Lower lobe of right lung (tissue), 2 donors: ENCODE measurements at regions not wholly inside any gene's neighbourhood (a gene's known extent, or its start where the extent isn't known, plus 50 kb on each side); places are given as distances from the start of the nearest gene placed in this dataset.

Experiments used
- ATAC-seq, 2 donors: fragments of 200-7000 bp; cut with Tn5 transposase; one replicate each; pipeline ENCODE4 v1.9.1; 2020 to 2022; ENCODE audit warnings: mild to moderate bottlenecking in 2 of 2, moderate library complexity in 2 of 2
- DNase-seq: peaks from one replicate; pipeline ENCODE4 v3.0.0-alpha.2; 2020
- H3K27ac ChIP-seq: fragments of 200-600 bp; one replicate; pipeline ENCODE4 v1.8.0; 2022
- H3K27me3 ChIP-seq: fragments of 200-600 bp; one replicate; pipeline ENCODE4 v1.8.0; 2022; ENCODE audit warnings: low read depth
- H3K36me3 ChIP-seq: fragments of 200-600 bp; one replicate; pipeline ENCODE4 v1.8.0; 2022; ENCODE audit warnings: mild to moderate bottlenecking
- H3K4me1 ChIP-seq: fragments of 200-600 bp; one replicate; pipeline ENCODE4 v1.8.0; 2022
- H3K4me3 ChIP-seq: fragments of 200-600 bp; one replicate; pipeline ENCODE4 v1.8.0; 2022; ENCODE audit warnings: mild to moderate bottlenecking
- H3K9me3 ChIP-seq: fragments of 200-600 bp; one replicate; pipeline ENCODE4 v1.8.0; 2022
- intact Hi-C: fragments of 100-400 bp; cut with DNase I; formaldehyde crosslinking; loops from one replicate; pipeline ENCODE4 v1.11.0; 2022
- TF ChIP-seq, protein P1 (sequence below): fragments of 200-600 bp; IDR thresholded peaks from one replicate; pipeline ENCODE4 v1.8.0; 2022; ENCODE audit warnings: antibody characterized with exemption, mild to moderate bottlenecking
- donor health status: DM: no; HTN: yes; CAD: no; lungs with severe emphysema.

GRCh38 chr15:94028121-94028520 is 203.2 kb upstream of the MCTP2 start:
- no peaks in the 10 kb centered on the region for H3K9me3 ChIP-seq
- no peaks in the 10 kb centered on the region for H3K36me3 ChIP-seq
- H3K27ac ChIP-seq = no peak overlapping the region
- H3K27me3 ChIP-seq = no peaks in the 10 kb centered on the region
- no peak for DNase-seq
- H3K4me1 ChIP-seq = no peaks in the 10 kb centered on the region
- ATAC-seq = no peak
- intact Hi-C loops = no loop called here
- TF ChIP-seq, protein P1, sequence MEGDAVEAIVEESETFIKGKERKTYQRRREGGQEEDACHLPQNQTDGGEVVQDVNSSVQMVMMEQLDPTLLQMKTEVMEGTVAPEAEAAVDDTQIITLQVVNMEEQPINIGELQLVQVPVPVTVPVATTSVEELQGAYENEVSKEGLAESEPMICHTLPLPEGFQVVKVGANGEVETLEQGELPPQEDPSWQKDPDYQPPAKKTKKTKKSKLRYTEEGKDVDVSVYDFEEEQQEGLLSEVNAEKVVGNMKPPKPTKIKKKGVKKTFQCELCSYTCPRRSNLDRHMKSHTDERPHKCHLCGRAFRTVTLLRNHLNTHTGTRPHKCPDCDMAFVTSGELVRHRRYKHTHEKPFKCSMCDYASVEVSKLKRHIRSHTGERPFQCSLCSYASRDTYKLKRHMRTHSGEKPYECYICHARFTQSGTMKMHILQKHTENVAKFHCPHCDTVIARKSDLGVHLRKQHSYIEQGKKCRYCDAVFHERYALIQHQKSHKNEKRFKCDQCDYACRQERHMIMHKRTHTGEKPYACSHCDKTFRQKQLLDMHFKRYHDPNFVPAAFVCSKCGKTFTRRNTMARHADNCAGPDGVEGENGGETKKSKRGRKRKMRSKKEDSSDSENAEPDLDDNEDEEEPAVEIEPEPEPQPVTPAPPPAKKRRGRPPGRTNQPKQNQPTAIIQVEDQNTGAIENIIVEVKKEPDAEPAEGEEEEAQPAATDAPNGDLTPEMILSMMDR = no peak
- H3K4me3 ChIP-seq = no peak overlapping the region

GRCh38 chr15:94027581-94027980 is 203.8 kb upstream of the MCTP2 start:
- Histone ChIP-seq H3K4me1 (no peaks in the 10 kb centered on the region), H3K9me3 (no peaks in the 10 kb centered on the region), H3K4me3 (no peak overlapping the region), H3K27ac (no peak overlapping the region), H3K36me3 (no peaks in the 10 kb centered on the region), H3K27me3 (no peaks in the 10 kb centered on the region)
- intact Hi-C loops = no loop called here
- DNase-seq (no peak), ATAC-seq (no peak)
- TF ChIP-seq, protein P1 = no peak

GRCh38 chr15:94026458-94027304 is 204.7 kb upstream of the MCTP2 start:
- intact Hi-C loops = no loop called here
- Histone ChIP-seq H3K9me3 (no peaks in the 10 kb centered on the region), H3K4me3 (no peak overlapping the region), H3K4me1 (no peaks in the 10 kb centered on the region), H3K27me3 (no peaks in the 10 kb centered on the region), H3K27ac (no peak overlapping the region), H3K36me3 (no peaks in the 10 kb centered on the region)
- ATAC-seq = no peak
- TF ChIP-seq, protein P1 = no peak
- no peak for DNase-seq

DNA sequence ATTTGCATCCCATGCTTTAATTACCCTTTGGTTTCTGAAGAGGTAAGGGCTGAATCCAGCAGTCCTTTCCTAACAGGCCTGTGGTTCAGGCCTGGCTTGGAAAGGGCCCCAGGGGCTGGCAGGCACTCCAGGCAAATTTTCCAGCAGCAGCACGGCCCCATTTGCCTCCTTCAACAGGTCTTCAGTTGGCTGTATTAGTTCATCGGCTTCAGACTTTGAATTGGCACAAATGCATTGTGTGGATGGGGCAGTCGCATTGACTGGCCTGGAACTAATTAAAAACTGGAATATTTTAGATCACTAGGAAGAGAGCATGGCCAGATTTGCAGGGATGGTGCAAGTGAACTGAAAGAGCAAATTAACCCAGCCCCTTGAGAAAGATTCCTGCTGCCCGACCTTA is 207.8 kb upstream of the MCTP2 start:
- TF ChIP-seq, protein P1 = no peak
- intact Hi-C loops = no loop called here
- Histone ChIP-seq H3K9me3 (no peaks in the 10 kb centered on the region), H3K27ac (no peak overlapping the region), H3K27me3 (no peaks in the 10 kb centered on the region), H3K4me3 (no peak overlapping the region), H3K36me3 (no peaks in the 10 kb centered on the region), H3K4me1 (no peaks in the 10 kb centered on the region)
- DNase-seq (no peak), ATAC-seq (no peak)

DNA sequence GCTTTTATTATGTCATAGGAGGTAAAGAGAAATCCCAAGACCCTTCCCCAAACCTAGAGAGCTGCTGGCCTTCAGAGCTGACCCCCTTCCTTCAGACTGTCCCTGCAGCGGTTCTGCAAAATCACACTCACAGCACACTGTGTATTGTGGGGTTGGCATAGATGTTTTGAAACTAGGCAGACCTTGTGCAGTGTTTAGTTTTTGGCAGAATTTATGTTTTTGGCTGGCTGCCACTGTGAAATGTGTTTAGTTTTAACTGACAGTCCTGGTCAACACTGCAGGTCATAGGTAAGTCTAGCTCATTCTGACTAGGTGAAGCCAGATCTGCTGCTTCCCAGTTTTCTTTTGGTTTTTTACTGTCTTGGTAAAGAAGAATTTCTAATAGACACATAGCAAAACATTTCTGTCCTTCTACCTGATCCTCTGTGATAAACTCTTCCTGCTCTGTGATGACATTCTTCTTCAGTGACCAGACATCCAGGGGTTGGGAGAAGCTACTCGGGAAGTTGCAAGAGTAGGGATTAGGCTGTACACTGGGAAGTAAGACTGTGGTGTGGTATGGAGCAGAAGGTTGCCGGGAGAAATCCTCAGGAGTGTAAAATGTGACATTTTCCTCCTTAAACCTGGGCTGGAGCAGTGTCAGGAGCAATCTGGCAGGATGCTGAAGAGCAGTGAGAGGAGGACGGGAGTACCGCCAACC is 209.6 kb upstream of the MCTP2 start:
- no peak overlapping the region for H3K27ac ChIP-seq
- no peak overlapping the region for H3K4me3 ChIP-seq
- no peaks in the 10 kb centered on the region for H3K9me3 ChIP-seq
- TF ChIP-seq, protein P1 = no peak
- H3K4me1 ChIP-seq = no peaks in the 10 kb centered on the region
- H3K27me3 ChIP-seq = no peaks in the 10 kb centered on the region
- no peak for ATAC-seq
- intact Hi-C loops = no loop called here
- H3K36me3 ChIP-seq = no peaks in the 10 kb centered on the region
- no peak for DNase-seq
